H1 (cell line): ENCODE measurements at regions not wholly inside any gene's neighbourhood (a gene's known extent, or its start where the extent isn't known, plus 50 kb on each side); places are given as distances from the start of the nearest gene placed in this dataset.

Experiments used
- CTCF ChIA-PET: fragments of 300-600 bp; sonication (Branson Sonifier 250); formaldehyde crosslinking; loops from one replicate; lab custom pipeline; 2021; ENCODE audit not compliant: partially characterized antibody; lab: Charles Lee
- POLR2A ChIA-PET: fragments of 300-600 bp; sonication (Branson Sonifier 250); formaldehyde crosslinking; loops from one replicate; lab custom pipeline; 2021; ENCODE audit warnings: inconsistent platforms; ENCODE audit not compliant: partially characterized antibody; lab: Charles Lee
- DNase-seq, 2 experiments: peaks; one replicate each; pipeline versions ENCODE4 v3.0.0 to v3.0.0-alpha.2; 2010 to 2022; ENCODE audit warnings: low spot score in 2 of 2, low read depth in 1 of 2, mixed read lengths in 1 of 2
- FAIRE-seq: peaks from 2 replicates; lab custom pipeline; 2011; peaks lifted over from hg19 to GRCh38; lab: Jason Lieb, UNC
- H2AFZ ChIP-seq: 2 replicates; pipeline ENCODE4 v1.8.1; 2012; ENCODE audit warnings: low read length, inconsistent platforms
- H2AK5ac ChIP-seq: 2 replicates; pipeline ENCODE4 v1.6.1; 2013; ENCODE audit warnings: low read depth, low read length
- H2BK120ac ChIP-seq: replicated peaks from 2 replicates; pipeline ENCODE3; 2013; ENCODE audit warnings: low read depth, low read length, inconsistent platforms
- H2BK12ac ChIP-seq: 2 replicates; pipeline ENCODE4 v1.6.1; 2013; ENCODE audit warnings: low read depth, low read length
- H2BK15ac ChIP-seq: 2 replicates; pipeline ENCODE4 v1.6.1; 2013; ENCODE audit warnings: low read length
- H2BK20ac ChIP-seq: 2 replicates; pipeline ENCODE4 v1.6.1; 2013; ENCODE audit warnings: low read length
- H2BK5ac ChIP-seq: 2 replicates; pipeline ENCODE4 v1.6.1; 2013; ENCODE audit warnings: low read depth, low read length
- H3K14ac ChIP-seq: 2 replicates; pipeline ENCODE4 v1.6.1; 2013; ENCODE audit warnings: inconsistent platforms; ENCODE audit not compliant: insufficient read length
- H3K18ac ChIP-seq: 2 replicates; pipeline ENCODE4 v1.6.1; 2013; ENCODE audit warnings: low read length; ENCODE audit errors: extremely low read depth
- H3K23ac ChIP-seq: 2 replicates; pipeline ENCODE4 v1.6.1; 2013; ENCODE audit warnings: inconsistent platforms; ENCODE audit not compliant: insufficient read length
- H3K23me2 ChIP-seq: 2 replicates; pipeline ENCODE4 v1.6.1; 2013; ENCODE audit warnings: low read depth, low read length
- H3K27ac ChIP-seq: 2 replicates; pipeline ENCODE4 v1.6.1; 2011; ENCODE audit warnings: low read depth, low read length, inconsistent platforms
- H3K27me3 ChIP-seq, 4 experiments: replicated peaks in 1 of 4; 1 replicate in 1 of 4; 2 replicates in 3 of 4; pipeline versions ENCODE4 v1.6.1 to v1.8.1; 2011 to 2013; ENCODE audit warnings: low read length in 3 of 4, mild to moderate bottlenecking in 3 of 4, inconsistent platforms in 2 of 4, mixed read lengths in 2 of 4, moderate library complexity in 1 of 4; ENCODE audit not compliant: control insufficient read depth in 3 of 4, insufficient read depth in 3 of 4; ENCODE audit errors: extremely low read depth in 1 of 4
- H3K36me3 ChIP-seq, 4 experiments: 2 replicates each; pipeline versions ENCODE4 v1.6.1 to v1.8.1; 2011 to 2013; ENCODE audit warnings: mild to moderate bottlenecking in 4 of 4, low read length in 3 of 4, moderate library complexity in 2 of 4, control low read depth in 1 of 4, inconsistent platforms in 1 of 4; ENCODE audit not compliant: insufficient read depth in 4 of 4, control insufficient read depth in 2 of 4
- H3K4ac ChIP-seq: replicated peaks from 2 replicates; pipeline ENCODE3; 2013; ENCODE audit warnings: low read length, low read depth, mixed read lengths, inconsistent platforms; ENCODE audit not compliant: insufficient read length
- H3K4me1 ChIP-seq, 4 experiments: replicated peaks in 1 of 4; 1 replicate in 1 of 4; 2 replicates in 3 of 4; pipeline versions ENCODE4 v1.6.1 to v1.8.1; 2011 to 2013; ENCODE audit warnings: low read length in 3 of 4, inconsistent platforms in 2 of 4, mixed read lengths in 1 of 4; ENCODE audit not compliant: insufficient read depth in 4 of 4, control insufficient read depth in 3 of 4
- H3K4me2 ChIP-seq, 2 experiments: 2 replicates each; pipeline versions ENCODE4 v1.6.1 to v1.8.1; 2011 to 2013; ENCODE audit warnings: low read depth in 2 of 2, low read length in 2 of 2, control low read depth in 1 of 2, inconsistent platforms in 1 of 2, mild to moderate bottlenecking in 1 of 2; ENCODE audit not compliant: insufficient read depth in 1 of 2
- H3K4me3 ChIP-seq, 4 experiments: fragments of 200-600, 300-600 bp in 1 of 4; sonication (generic), shearing (Covaris generic), sonication (Bioruptor Twin) in 1 of 4; 2 replicates each; pipeline versions ENCODE4 v1.5.1 to v1.8.1; 2011 to 2016; ENCODE audit warnings: low read length in 4 of 4, low read depth in 3 of 4, control low read depth in 2 of 4, inconsistent platforms in 2 of 4, mild to moderate bottlenecking in 2 of 4, mixed read lengths in 1 of 4, moderate library complexity in 1 of 4; ENCODE audit not compliant: insufficient read depth in 2 of 4; ENCODE audit errors: extremely low read depth in 1 of 4
- H3K56ac ChIP-seq: replicated peaks from 2 replicates; pipeline ENCODE3; 2013; ENCODE audit warnings: low read depth, mild to moderate bottlenecking, mixed read lengths, low read length, inconsistent platforms; ENCODE audit not compliant: insufficient read length
- H3K79me1 ChIP-seq: 2 replicates; pipeline ENCODE4 v1.6.1; 2013; ENCODE audit warnings: low read depth, low read length, control low read depth
- H3K79me2 ChIP-seq, 2 experiments: 2 replicates each; pipeline versions ENCODE4 v1.6.1 to v1.8.1; 2012 to 2013; ENCODE audit warnings: low read length in 2 of 2, mild to moderate bottlenecking in 2 of 2, inconsistent platforms in 1 of 2; ENCODE audit not compliant: insufficient read depth in 2 of 2, control insufficient read depth in 1 of 2
- H3K9ac ChIP-seq, 4 experiments: replicated peaks in 1 of 4; 1 replicate in 1 of 4; 2 replicates in 3 of 4; pipeline versions ENCODE4 v1.6.1 to v1.8.1; 2011 to 2013; ENCODE audit warnings: low read depth in 3 of 4, low read length in 3 of 4, control low read depth in 2 of 4, mild to moderate bottlenecking in 2 of 4, moderate library complexity in 2 of 4, inconsistent platforms in 1 of 4; ENCODE audit errors: extremely low read depth in 1 of 4
- H3K9me3 ChIP-seq, 2 experiments: 2 replicates each; pipeline versions ENCODE4 v1.6.1 to v1.8.1; 2012 to 2013; ENCODE audit warnings: mild to moderate bottlenecking in 2 of 2, moderate library complexity in 2 of 2, control low read depth in 1 of 2, inconsistent platforms in 1 of 2, low read depth in 1 of 2, low read length in 1 of 2, mixed read lengths in 1 of 2; ENCODE audit not compliant: insufficient read depth in 2 of 2
- H4K20me1 ChIP-seq, 2 experiments: replicated peaks in 1 of 2; 2 replicates each; pipeline versions ENCODE3 to v1.8.1; 2011 to 2013; ENCODE audit warnings: inconsistent platforms in 2 of 2, low read length in 2 of 2, mild to moderate bottlenecking in 1 of 2; ENCODE audit not compliant: insufficient read depth in 2 of 2, control insufficient read depth in 1 of 2
- H4K5ac ChIP-seq: 2 replicates; pipeline ENCODE4 v1.6.1; 2013; ENCODE audit warnings: low read length, low read depth, mixed read lengths, inconsistent platforms; ENCODE audit not compliant: insufficient read length
- H4K8ac ChIP-seq: 2 replicates; pipeline ENCODE4 v1.8.0; 2013; ENCODE audit warnings: mild to moderate bottlenecking, moderate library complexity, low read length, inconsistent platforms; ENCODE audit not compliant: insufficient read depth; ENCODE audit errors: extremely low read depth
- H4K91ac ChIP-seq: replicated peaks from 2 replicates; pipeline ENCODE3; 2013; ENCODE audit warnings: low read length, mixed read lengths, inconsistent platforms; ENCODE audit not compliant: insufficient read length
- CREB1 ChIP-seq: IDR thresholded peaks from 2 replicates; pipeline ENCODE4 v1.6.1; 2012; ENCODE audit warnings: inconsistent platforms
- CTBP2 ChIP-seq: IDR thresholded peaks from 2 replicates; pipeline ENCODE4 v1.7.0; 2011; ENCODE audit warnings: borderline replicate concordance, mild to moderate bottlenecking, moderate library complexity, mixed read lengths, low read length; ENCODE audit not compliant: insufficient read depth, insufficient read length
- CTCF ChIP-seq, 3 experiments: IDR thresholded peaks; 1 replicate in 2 of 3; 2 replicates in 1 of 3; pipeline versions ENCODE4 v1.5.1 to v1.6.1; 2011; ENCODE audit warnings: low read length in 3 of 3, mild to moderate bottlenecking in 3 of 3, inconsistent platforms in 2 of 3, low read depth in 1 of 3, moderate library complexity in 1 of 3; ENCODE audit not compliant: insufficient read depth in 1 of 3; ENCODE audit errors: control extremely low read depth in 1 of 3
- EGR1 ChIP-seq: IDR thresholded peaks from 2 replicates; pipeline ENCODE4 v1.6.1; 2011; ENCODE audit warnings: low read depth, low read length, borderline replicate concordance
- KDM5A ChIP-seq: fragments of 200-600 bp; IDR thresholded peaks from 2 replicates; pipeline ENCODE4 v1.7.1; 2012; ENCODE audit warnings: mild to moderate bottlenecking, low read length, inconsistent platforms, mixed read lengths
- RAD21 ChIP-seq, 2 experiments: IDR thresholded peaks in 1 of 2; conservative IDR thresholded peaks in 1 of 2; 2 replicates each; pipeline ENCODE4 v1.6.1; 2011; ENCODE audit warnings: low read depth in 2 of 2, low read length in 2 of 2, improper control_type of control experiment in 1 of 2, inconsistent platforms in 1 of 2, mild to moderate bottlenecking in 1 of 2, moderate library complexity in 1 of 2
- SAP30 ChIP-seq: fragments of 300-600 bp; sonication (generic); IDR thresholded peaks from 2 replicates; pipeline ENCODE4 v1.7.1; 2012; ENCODE audit warnings: low read length, moderate library complexity, mild to moderate bottlenecking, inconsistent platforms; ENCODE audit not compliant: insufficient read depth, insufficient replicate concordance
- SRF ChIP-seq: IDR thresholded peaks from 2 replicates; pipeline ENCODE4 v1.6.1; 2011; ENCODE audit warnings: mild to moderate bottlenecking, low read depth, low read length, moderate library complexity
- TEAD4 ChIP-seq: IDR thresholded peaks from 2 replicates; pipeline ENCODE4 v1.6.1; 2012; ENCODE audit warnings: low read depth, low read length, inconsistent platforms, mixed read lengths
- WGBS, 2 experiments: shearing (Covaris generic) in 1 of 2; methylation state at CpG; one replicate each; pipeline versions ENCODE4 v1.1.6 to v1.1.7; 2013 to 2015; ENCODE audit warnings: low lambda C conversion rate in 2 of 2, mixed read lengths in 2 of 2, inconsistent platforms in 1 of 2, low coverage in 1 of 2, missing lambda C conversion rate in 1 of 2; ENCODE audit not compliant: insufficient replicate concordance in 2 of 2, insufficient coverage in 1 of 2, insufficient read length in 1 of 2; ENCODE audit errors: extremely low coverage in 1 of 2, missing lambda C conversion rate in 1 of 2; 5-methylcytosine and 5-hydroxymethylcytosine counted together

GRCh38 chr3:6521369-6522113 lies 339.4 kb upstream of the GRM7 start:
- Histone ChIP-seq H2BK120ac (no peak overlapping the region), H2BK12ac (no peak overlapping the region), H2BK5ac (no peak overlapping the region), H3K27me3 (no peaks in the 10 kb centered on the region), H3K4me2 (no peak overlapping the region), H3K9ac (no peak overlapping the region), H2AK5ac (no peak overlapping the region), H3K27ac (no peak overlapping the region), H4K5ac (no peak overlapping the region), H3K18ac (no peak overlapping the region), H2AFZ (no peak overlapping the region), H4K91ac (no peak overlapping the region), H3K79me1 (no peaks in the 10 kb centered on the region), H3K4me1 (no peaks in the 10 kb centered on the region), H3K56ac (no peak overlapping the region), H3K4ac (no peak overlapping the region), H3K4me3 (no peak overlapping the region), H3K14ac (no peak overlapping the region), H2BK20ac (no peak overlapping the region), H2BK15ac (no peak overlapping the region), H3K23me2 (no peaks in the 10 kb centered on the region), H3K23ac (no peak overlapping the region), H3K79me2 (no peaks in the 10 kb centered on the region), H3K9me3 (no peaks in the 10 kb centered on the region), H4K20me1 (no peaks in the 10 kb centered on the region), H3K36me3 (no peaks in the 10 kb centered on the region), H4K8ac (no peak overlapping the region)
- DNase-seq (no peak), FAIRE-seq (no peak)
- POLR2A ChIA-PET = interaction anchor here (1.2 kb wide), 1 partner anchor 19 kb away, joined by 3 read pairs; no protein-coding TSS in a partner anchor
- CTCF ChIA-PET = no interaction called here
- WGBS, 2 experiments = 91% methylated on average over 2 of the region's 2 CpGs; no CpG with 5 or more reads in 1 of the 2 experiments
- TF ChIP-seq EGR1 (no peak), CREB1 (no peak), KDM5A (no peak), SAP30 (no peak), RAD21 (IDR thresholded peaks at IDR 0.05 in 1 of 2, conservative IDR thresholded peaks at IDR 0.05 in 1 of 2; ENCODE audit: low read depth in 2 of 2, low read length in 2 of 2) (no peak), TEAD4 (no peak), CTCF (IDR thresholded peaks at IDR 0.05; ENCODE audit: control extremely low read depth in 1 of 3, insufficient read depth in 1 of 3, low read depth in 1 of 3, low read length in 3 of 3) (no peak), SRF (no peak), CTBP2 (no peak)
